GM04503 (cell line): ENCODE measurements at regions not wholly inside any gene's neighbourhood (a gene's known extent, or its start where the extent isn't known, plus 50 kb on each side); places are given as distances from the start of the nearest gene placed in this dataset.
"Not testable (repeated sequence)": the region's sequence is repeated elsewhere in the genome, so short reads cannot be mapped to it uniquely, and the experiment has no call there.

ENCODE experiments used
- DNase-seq: peaks from one replicate; pipeline ENCODE4 v3.0.0-alpha.2; 2012; ENCODE audit warnings: low read depth

- no peak for DNase-seq
Measured at GRCh38 chr2:105494683-105495425, 96.0 kb upstream of the FHL2 start.

DNA sequence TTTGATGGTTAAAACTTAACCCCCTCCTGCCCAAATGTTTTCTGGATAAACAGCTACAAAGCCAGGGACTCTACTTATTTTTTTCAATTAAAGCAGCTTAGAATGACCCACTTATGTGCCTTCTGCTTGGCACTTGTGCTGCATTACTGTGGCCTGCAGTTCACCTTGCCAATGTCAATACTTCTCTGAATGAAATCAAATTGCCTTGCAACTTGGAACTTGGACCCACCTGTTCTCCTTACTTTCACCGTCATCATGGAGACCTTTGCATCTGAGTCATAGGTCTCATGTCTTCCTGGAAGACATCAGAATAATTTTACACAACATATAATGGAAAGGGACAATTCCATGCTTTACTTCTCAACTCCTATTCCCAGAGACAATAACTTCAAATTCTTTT is 92.1 kb upstream of the FHL2 start:
- DNase-seq, result no peak

- DNase-seq, result no peak
Measured at GRCh38 chr2:105490204-105490603, 91.4 kb upstream of the FHL2 start.

DNA sequence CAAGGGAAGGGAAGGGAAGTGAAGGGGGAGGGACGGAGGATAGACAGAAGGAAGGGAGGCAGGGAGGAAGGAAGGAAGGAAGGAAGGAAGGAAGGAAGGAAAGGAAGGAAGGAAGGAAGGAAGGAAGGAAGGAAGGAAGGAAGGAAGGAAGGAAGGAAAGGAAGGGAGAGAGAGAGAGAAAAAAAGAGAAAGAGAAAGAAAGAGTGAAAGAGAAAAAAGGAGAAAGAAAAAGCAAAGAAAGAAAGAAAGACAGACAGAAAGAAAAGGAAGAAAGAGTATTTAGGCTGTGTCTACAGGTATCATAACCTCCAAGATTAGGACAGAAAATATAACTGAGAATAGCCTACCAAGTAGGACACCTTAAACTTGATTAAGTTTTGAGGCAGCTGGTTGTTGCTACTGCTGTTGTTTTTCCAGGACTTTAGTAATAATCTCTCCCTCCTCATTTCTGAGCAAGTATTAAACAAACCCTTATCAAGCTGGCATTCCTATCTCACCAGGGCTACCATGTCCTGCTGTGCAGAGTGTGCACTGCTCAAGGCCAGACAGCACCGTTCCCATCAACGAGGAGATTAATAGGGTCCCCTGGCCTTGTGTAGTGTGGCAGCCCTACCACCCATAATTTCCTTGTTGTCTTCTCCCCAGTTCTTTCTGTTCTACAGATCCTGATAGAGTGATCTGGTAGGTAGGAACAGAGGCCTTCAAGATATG is 90.5 kb upstream of the FHL2 start:
- DNase-seq, result no peak

- no peak for DNase-seq
Measured at GRCh38 chr2:105488285-105488684, 89.4 kb upstream of the FHL2 start.

- DNase-seq, result peak; percentile 97
Measured at GRCh38 chr2:105487142-105488069, 88.6 kb upstream of the FHL2 start.

DNA sequence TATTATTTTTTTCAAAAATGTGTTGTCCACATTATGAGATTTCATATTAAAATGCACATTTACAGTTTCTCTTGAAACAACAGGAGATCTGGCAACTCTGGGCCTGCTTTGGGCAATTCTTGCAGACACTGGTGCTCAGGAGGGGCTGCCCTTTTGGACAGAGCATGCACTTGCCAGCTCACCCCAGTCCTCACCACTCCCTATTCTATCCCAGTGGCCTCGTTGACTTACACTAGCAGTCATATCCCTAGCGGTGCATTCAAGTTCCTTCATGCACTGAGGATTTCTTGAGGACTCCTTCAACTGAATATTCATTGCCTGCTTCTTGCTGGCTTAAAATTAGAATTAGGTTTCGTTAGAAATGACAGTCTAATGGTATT is 87.9 kb upstream of the FHL2 start:
- DNase-seq, result no peak

- no peak for DNase-seq
Measured at GRCh38 chr2:105478670-105479069, 79.8 kb upstream of the FHL2 start.

DNA sequence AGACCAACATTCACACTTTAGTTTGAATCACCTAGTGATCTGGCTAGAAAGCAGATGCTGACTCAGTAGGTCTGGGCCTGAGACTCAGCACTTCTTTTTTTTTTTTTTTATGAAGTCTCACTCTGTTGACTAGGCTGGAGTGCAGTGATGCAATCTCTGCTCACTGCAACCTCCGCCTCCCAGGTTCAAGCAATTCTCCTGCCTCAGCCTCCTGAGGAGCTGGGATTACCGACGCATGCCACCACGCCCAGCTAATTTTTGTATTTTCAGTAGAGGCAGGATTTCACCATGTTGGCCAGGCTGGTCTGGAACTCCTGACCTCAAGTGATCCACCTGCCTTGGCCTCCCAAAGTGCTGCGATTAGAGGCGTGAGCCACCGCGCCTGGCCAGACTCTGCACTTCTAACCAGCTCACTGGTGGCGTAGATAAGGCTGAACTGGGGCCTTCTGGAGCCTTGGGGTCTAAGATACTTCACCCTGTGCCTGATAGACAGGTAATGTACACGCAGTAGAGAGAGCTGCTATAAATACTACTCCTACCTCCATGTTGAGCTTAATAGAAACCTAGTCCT is 78.3 kb upstream of the FHL2 start:
- not testable (repeated sequence) for DNase-seq

- no peak for DNase-seq
Measured at GRCh38 chr2:105473011-105473410, 74.2 kb upstream of the FHL2 start.

DNA sequence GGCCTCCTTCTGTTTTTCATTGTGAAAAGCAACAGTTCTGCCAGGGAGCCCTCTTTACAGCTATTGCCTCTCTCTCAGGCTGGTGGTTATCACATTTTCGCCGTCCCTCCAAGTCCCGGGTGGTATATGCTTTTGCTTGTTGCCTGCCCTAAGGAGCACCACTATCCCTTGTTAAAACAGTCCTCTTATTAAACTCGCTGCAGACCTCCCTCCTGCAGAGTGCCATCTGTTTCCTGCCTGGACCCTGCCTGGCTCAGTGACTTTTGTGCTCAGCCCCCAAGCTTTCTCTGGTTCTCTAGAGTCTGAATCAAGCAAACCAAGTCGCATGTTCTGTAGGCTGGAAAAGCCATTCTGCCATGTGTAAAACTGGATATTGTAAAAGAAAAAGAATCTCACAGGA is 72.1 kb upstream of the FHL2 start:
- no peak for DNase-seq

DNA sequence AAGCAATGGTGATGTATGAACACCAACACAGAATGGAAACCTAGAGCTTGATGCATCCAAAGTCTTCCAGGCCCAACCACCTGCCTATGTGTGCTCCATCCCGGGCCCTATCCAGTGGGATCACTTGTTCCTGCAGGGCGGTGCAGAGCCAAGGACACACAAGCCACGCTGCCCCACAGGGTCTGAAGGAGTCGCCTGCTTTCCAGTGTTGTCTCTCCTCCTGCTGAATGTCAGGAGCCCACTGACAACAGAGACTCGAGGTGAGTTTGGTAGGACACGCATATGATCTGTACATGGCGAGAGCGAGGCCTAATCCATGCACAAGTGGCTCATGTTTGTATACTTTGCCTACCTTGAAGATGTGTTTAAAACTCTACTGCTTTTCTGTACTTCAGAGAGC is 70.9 kb upstream of the FHL2 start:
- DNase-seq, result no peak

GRCh38 chr2:105468582-105469042 is 69.8 kb upstream of the FHL2 start:
- no peak for DNase-seq

- no peak for DNase-seq
Measured at GRCh38 chr2:105464325-105464724, 65.5 kb upstream of the FHL2 start.

DNA sequence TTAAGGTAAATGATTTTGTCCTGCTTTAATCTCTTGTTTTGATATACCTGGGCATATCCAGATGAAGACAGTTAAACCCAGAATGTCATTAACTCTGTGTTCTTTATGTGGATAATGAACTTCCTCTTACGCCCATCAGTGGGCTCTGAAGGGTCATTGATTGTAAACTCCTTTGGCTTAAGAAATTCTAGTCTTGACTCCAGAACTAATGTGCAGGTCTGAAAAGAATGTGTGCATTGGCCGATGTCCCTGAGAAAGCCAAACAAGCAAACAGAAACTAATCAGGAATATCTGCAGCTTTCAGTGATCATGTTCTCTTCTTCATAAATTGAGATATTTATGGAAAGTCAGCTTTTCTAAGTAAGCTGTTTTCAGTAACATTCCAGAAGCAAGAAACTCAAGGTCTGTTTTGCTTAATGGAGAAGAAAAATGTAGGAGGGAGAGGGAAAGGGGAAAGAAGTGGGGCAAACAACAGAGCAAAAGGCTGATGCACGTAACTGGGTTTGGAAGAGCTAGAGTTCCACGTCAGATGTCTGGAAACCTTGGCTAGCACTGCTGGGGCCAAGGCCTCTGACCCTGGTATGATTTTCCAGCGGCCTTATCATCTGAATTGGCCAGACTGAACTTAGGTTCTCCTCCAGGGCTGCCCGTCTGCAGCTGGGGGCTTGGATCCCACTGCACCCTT is 61.3 kb upstream of the FHL2 start:
- DNase-seq, result no peak

DNA sequence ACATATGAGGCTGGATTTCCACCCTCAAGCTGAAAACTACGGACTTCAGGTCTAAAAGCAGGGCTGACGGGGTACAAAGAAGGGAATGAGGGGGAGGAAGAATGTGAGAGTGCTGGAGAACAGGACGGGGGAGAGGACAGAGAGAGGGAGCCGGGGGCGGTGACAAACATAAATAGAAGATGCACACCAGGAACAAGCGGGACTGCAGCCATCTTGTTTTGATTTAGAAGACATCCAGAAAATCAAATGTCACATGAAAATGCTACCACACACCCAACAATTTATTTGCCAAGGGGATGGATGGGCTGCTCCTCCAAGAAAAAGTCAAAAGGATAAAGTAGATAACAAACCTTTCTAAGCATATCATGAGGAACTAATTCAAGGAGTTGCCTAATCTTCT is 59.2 kb upstream of the FHL2 start:
- DNase-seq, result no peak

DNA sequence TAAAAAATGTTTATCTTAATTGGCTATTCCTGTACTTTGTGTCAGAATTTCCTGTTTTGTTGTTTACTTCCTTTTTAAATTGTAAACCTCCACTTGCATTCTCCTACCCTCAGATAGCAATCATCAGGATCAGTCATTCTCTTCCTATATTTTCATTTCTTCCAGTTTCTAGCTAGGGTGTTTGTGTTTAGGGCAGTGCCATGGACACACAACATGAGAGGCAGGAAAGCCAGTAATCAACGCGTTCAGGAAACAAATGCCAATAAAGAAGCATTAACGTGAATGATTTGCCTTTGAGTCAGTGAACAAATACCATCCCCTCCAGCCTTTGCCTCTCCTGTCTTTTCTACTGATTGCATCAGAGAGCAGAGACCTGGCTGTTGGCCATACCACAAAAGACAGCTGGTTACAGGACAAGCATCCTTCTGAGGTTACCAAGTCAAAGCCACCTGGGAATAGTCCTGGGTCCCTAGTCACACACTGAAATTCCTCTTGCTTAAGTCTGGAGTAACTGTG is 56.7 kb upstream of the FHL2 start:
- peak; percentile 100 for DNase-seq

- DNase-seq, result peak; percentile 75
Measured at GRCh38 chr2:105454801-105455485, 56.1 kb upstream of the FHL2 start.

GRCh38 chr2:105451571-105452166 is 52.8 kb upstream of the FHL2 start:
- no peak for DNase-seq

DNA sequence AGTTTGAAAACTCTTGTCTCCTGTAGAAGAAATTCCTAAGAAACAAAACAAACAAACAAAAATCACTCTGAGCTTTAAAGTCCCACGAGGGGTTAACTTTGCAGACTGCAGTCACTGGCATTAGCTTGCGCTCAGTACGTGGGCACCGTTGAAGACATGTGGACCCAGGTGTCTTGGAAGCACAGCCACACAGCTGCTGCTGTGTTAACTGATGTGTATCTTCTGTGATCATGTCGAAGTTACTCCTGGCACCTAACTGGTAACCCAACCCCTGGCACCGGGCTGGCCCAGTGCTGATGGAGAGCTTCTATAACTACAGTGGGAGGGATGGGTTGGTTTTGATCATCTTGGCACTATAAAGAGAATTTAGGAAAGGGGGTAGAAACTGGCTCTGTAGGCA is 51.6 kb upstream of the FHL2 start:
- no peak for DNase-seq
